Hepatocyte (in vitro differentiated cells): ENCODE measurements at regions not wholly inside any gene's neighbourhood (a gene's known extent, or its start where the extent isn't known, plus 50 kb on each side); places are given as distances from the start of the nearest gene placed in this dataset.

Source experiments
- DNase-seq: peaks from one replicate; pipeline ENCODE4 v3.0.0-alpha.2; 2016; ENCODE audit warnings: low spot score
- H2AFZ ChIP-seq: fragments of 200-600 bp; sonication (generic); 2 replicates; pipeline ENCODE4 v1.6.0; 2016; ENCODE audit warnings: antibody characterized with exemption, mild to moderate bottlenecking
- H3K27ac ChIP-seq: fragments of 200-600 bp; sonication (generic); 2 replicates; pipeline ENCODE4 v1.5.1; 2016; ENCODE audit warnings: mild to moderate bottlenecking
- H3K27me3 ChIP-seq: fragments of 200-600 bp; sonication (generic); 2 replicates; pipeline ENCODE4 v1.6.1; 2016
- H3K36me3 ChIP-seq: fragments of 200-600 bp; sonication (generic); replicated peaks from 2 replicates; pipeline ENCODE4 v1.5.1; 2016; ENCODE audit warnings: low read depth; ENCODE audit not compliant: insufficient read depth
- H3K4me1 ChIP-seq: fragments of 200-600 bp; sonication (generic); 2 replicates; pipeline ENCODE4 v1.5.1; 2016; ENCODE audit warnings: mild to moderate bottlenecking, moderate library complexity; ENCODE audit not compliant: insufficient read depth
- H3K4me2 ChIP-seq: fragments of 200-600 bp; sonication (generic); 2 replicates; pipeline ENCODE4 v1.6.0; 2016
- H3K4me3 ChIP-seq: fragments of 200-600 bp; sonication (generic); 2 replicates; pipeline ENCODE4 v1.5.1; 2016; ENCODE audit warnings: mild to moderate bottlenecking
- H3K79me2 ChIP-seq: fragments of 200-600 bp; sonication (generic); 2 replicates; pipeline ENCODE4 v1.6.0; 2017; ENCODE audit warnings: mild to moderate bottlenecking
- H3K9me2 ChIP-seq: fragments of 200-600 bp; sonication (generic); replicated peaks from 2 replicates; pipeline ENCODE4 v1.6.0; 2017; ENCODE audit warnings: mild to moderate bottlenecking; ENCODE audit not compliant: insufficient read depth
- H3K9me3 ChIP-seq: fragments of 200-600 bp; sonication (generic); 2 replicates; pipeline ENCODE4 v1.5.1; 2016; ENCODE audit warnings: low read depth, mild to moderate bottlenecking
- H4K20me1 ChIP-seq: fragments of 200-600 bp; sonication (generic); 2 replicates; pipeline ENCODE4 v1.6.0; 2016; ENCODE audit warnings: mild to moderate bottlenecking; ENCODE audit not compliant: insufficient read depth, poor library complexity, severe bottlenecking
- EZH2 ChIP-seq: fragments of 200-600 bp; sonication (generic); IDR thresholded peaks from 2 replicates; pipeline ENCODE4 v1.6.1; 2016; ENCODE audit warnings: antibody characterized with exemption, mild to moderate bottlenecking, borderline replicate concordance
- EZH2phosphoT487 ChIP-seq: fragments of 200-600 bp; sonication (generic); IDR thresholded peaks from one replicate; pipeline ENCODE4 v1.6.1; 2018; ENCODE audit warnings: antibody characterized with exemption, mild to moderate bottlenecking, low read depth, moderate library complexity; ENCODE audit not compliant: unreplicated experiment, severe bottlenecking
- WGBS: methylation state at CpG from one replicate; pipeline ENCODE4 v1.1.6; 2016; ENCODE audit warnings: low lambda C conversion rate; ENCODE audit errors: missing lambda C conversion rate; 5-methylcytosine and 5-hydroxymethylcytosine counted together
- TF ChIP-seq, protein P1 (sequence below): fragments of 200-600 bp; sonication (generic); IDR thresholded peaks from 2 replicates; pipeline ENCODE4 v1.5.1; 2016; ENCODE audit warnings: antibody characterized with exemption, mild to moderate bottlenecking; ENCODE audit not compliant: poor library complexity

DNA sequence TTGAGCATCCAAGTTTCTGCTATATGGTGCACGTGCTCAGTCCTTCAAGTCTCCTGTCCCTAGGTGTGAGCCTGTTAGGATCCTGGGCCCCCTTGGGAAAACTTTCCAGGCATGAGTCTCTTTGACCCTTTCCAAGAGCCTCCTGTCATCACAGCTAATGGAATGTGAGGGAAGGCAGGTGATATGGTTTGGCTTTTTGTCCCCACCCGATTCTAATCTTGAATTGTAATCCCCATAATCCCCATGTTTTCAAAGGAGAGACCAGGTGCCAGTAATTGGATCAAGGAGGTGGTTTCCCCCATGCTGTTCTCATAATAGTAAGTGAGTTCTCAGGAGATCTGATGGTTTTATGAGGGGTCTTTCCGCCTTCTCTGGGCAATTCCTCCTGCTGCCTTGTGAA is 265.5 kb downstream of the ATP23 start:
- no peaks in the 10 kb centered on the region for H3K9me2 ChIP-seq
- TF ChIP-seq EZH2 (no peak), EZH2phosphoT487 (no peak)
- TF ChIP-seq, protein P1, sequence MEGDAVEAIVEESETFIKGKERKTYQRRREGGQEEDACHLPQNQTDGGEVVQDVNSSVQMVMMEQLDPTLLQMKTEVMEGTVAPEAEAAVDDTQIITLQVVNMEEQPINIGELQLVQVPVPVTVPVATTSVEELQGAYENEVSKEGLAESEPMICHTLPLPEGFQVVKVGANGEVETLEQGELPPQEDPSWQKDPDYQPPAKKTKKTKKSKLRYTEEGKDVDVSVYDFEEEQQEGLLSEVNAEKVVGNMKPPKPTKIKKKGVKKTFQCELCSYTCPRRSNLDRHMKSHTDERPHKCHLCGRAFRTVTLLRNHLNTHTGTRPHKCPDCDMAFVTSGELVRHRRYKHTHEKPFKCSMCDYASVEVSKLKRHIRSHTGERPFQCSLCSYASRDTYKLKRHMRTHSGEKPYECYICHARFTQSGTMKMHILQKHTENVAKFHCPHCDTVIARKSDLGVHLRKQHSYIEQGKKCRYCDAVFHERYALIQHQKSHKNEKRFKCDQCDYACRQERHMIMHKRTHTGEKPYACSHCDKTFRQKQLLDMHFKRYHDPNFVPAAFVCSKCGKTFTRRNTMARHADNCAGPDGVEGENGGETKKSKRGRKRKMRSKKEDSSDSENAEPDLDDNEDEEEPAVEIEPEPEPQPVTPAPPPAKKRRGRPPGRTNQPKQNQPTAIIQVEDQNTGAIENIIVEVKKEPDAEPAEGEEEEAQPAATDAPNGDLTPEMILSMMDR: no peak
- no peak overlapping the region for H3K4me3 ChIP-seq
- no peaks in the 10 kb centered on the region for H3K79me2 ChIP-seq
- WGBS: 50% methylated on average over 3 of the region's 3 CpGs
- no peak overlapping the region for H3K4me2 ChIP-seq
- DNase-seq: no peak
- no peaks in the 10 kb centered on the region for H4K20me1 ChIP-seq
- no peaks in the 10 kb centered on the region for H3K4me1 ChIP-seq
- H2AFZ ChIP-seq: no peak overlapping the region
- no peaks in the 10 kb centered on the region for H3K36me3 ChIP-seq
- no peaks in the 10 kb centered on the region for H3K27me3 ChIP-seq
- no peak overlapping the region for H3K27ac ChIP-seq
- no peaks in the 10 kb centered on the region for H3K9me3 ChIP-seq

DNA sequence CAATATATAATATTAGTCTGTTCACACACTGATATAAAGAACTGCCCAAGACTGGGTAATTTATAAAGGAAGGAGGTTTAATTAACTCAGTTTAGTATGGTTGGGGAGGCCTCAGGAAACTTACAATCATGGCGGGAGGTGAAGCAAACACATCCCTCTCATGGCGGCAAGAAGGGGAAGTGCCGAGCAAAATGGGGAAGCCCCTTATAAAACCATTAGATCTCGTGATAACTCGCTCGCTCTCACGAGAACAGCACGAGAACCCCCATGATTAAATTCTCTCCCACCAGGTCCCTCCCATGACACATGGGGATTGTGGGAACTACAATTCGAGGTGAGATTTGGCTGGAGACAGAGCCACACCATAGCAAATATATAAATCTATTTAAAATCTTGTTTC is 269.8 kb downstream of the ATP23 start:
- H3K9me3 ChIP-seq: no peaks in the 10 kb centered on the region
- no peak overlapping the region for H3K27ac ChIP-seq
- no peaks in the 10 kb centered on the region for H3K9me2 ChIP-seq
- no peaks in the 10 kb centered on the region for H3K79me2 ChIP-seq
- TF ChIP-seq EZH2 (no peak), EZH2phosphoT487 (no peak)
- TF ChIP-seq, protein P1: no peak
- no peaks in the 10 kb centered on the region for H3K4me1 ChIP-seq
- DNase-seq: no peak
- no peak overlapping the region for H3K4me3 ChIP-seq
- H3K4me2 ChIP-seq: no peak overlapping the region
- H3K27me3 ChIP-seq: no peaks in the 10 kb centered on the region
- WGBS: 96% methylated on average over 9 of the region's 9 CpGs
- H3K36me3 ChIP-seq: no peaks in the 10 kb centered on the region
- H2AFZ ChIP-seq: no peak overlapping the region
- H4K20me1 ChIP-seq: no peaks in the 10 kb centered on the region

DNA sequence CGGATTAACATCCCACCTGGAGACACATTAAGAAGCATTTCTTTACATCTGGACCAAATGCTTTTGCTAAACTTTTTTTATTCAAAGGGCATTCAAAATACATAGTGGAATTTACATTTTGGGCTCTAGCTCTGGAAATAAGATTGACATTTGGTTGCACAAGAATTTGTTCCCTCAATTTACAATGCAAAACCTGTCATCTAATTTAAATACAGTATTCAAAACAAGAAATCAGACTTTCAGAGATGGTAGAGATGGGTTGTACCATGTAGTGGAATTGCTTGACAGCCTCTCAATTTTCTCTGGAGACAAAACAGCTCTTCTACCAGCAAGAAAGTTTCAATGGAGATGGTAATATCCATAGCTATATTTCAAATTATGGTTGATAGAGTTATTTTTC is 275.8 kb downstream of the ATP23 start:
- no peaks in the 10 kb centered on the region for H3K36me3 ChIP-seq
- no peaks in the 10 kb centered on the region for H3K27me3 ChIP-seq
- DNase-seq: no peak
- no peaks in the 10 kb centered on the region for H3K9me3 ChIP-seq
- TF ChIP-seq EZH2phosphoT487: no peak
- TF ChIP-seq, protein P1: no peak
- TF ChIP-seq EZH2: no peak
- H3K9me2 ChIP-seq: no peaks in the 10 kb centered on the region
- no peak overlapping the region for H3K4me2 ChIP-seq
- H3K4me1 ChIP-seq: no peaks in the 10 kb centered on the region
- no peak overlapping the region for H3K4me3 ChIP-seq
- no peaks in the 10 kb centered on the region for H4K20me1 ChIP-seq
- WGBS: 83% methylated on average over 1 of the region's 1 CpG
- no peak overlapping the region for H2AFZ ChIP-seq
- no peaks in the 10 kb centered on the region for H3K79me2 ChIP-seq
- H3K27ac ChIP-seq: no peak overlapping the region
